M059J (cell line): ENCODE measurements at regions not wholly inside any gene's neighbourhood (a gene's known extent, or its start where the extent isn't known, plus 50 kb on each side); places are given as distances from the start of the nearest gene placed in this dataset.
"Not testable (repeated sequence)": the region's sequence is repeated elsewhere in the genome, so short reads cannot be mapped to it uniquely, and the experiment has no call there.

Source experiments
- DNase-seq: peaks from one replicate; pipeline ENCODE4 v3.0.0-alpha.2; 2012; ENCODE audit warnings: low read depth

GRCh38 chr2:62410926-62411456, 95.0 kb downstream of the TMEM17 start:
- DNase-seq: peak; percentile 36

GRCh38 chr2:62410015-62410453, 96.0 kb downstream of the TMEM17 start:
- peak; percentile 21 for DNase-seq

DNA sequence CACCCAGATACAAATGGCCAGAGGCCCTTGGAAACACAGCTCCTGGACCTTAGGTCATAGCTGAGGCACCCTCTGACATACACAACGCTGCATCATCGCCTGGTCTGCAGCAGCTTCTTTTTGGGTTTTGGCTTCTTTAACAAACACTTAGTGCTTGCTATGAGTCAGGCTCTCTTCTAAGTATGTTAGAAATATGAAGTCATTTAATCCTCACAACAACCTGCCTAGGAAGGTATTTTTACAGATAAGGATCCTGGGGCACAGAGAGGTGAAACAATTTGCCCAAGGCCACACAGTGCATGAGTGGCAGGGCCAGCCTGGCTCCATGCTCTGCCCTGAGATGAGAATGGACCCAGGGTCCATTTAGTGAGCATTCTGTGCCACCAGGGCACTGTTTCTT, 96.6 kb downstream of the TMEM17 start:
- peak; percentile 68 for DNase-seq

- no peak for DNase-seq
These were observed 97.7 kb downstream of the TMEM17 start for GRCh38 chr2:62408241-62408677.

DNA sequence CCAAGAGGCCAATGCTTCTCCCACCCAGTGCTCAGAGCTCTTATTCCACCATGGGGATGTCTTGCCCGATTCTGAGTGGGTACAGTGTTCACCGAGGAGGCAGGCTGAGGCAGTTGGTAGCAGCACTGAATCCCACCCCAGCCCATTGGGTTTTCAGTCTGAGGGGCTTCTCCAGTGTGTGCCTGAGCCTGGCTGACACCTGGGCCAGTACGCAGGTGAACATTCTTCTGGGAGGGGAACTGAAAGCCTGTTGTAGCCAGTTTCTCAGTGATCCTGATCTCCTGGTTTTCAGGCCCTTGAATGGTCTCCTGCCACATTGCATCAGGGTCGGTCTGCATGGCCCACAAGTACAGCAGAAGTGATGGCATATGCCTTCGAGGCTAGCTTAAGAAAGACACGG, 98.2 kb downstream of the TMEM17 start:
- DNase-seq: no peak

- no peak for DNase-seq
These were observed 98.6 kb downstream of the TMEM17 start for GRCh38 chr2:62407401-62407800.

DNA sequence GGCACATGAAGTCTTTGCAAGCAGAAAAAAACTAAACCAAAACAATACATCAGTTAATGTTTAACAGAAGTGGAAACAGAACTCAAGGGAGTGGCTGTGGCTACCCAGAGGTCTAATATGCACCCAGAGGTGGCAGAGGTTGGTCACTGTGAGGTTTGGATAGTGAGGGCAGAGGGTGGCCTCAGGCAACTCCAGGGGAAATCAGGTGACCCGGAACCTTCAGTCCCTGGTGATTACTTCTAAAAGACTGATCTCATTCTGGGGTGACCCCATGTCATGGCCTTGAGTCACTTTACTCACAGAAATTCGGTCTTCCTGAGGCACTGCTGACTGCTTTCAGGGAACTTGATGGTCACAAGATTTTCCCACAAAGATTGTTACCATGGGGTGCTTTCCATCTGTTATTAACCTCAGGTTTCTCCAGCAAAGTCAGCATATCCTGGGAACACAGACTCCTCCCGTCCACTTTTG, 99.4 kb downstream of the TMEM17 start:
- peak; percentile 87 for DNase-seq

DNA sequence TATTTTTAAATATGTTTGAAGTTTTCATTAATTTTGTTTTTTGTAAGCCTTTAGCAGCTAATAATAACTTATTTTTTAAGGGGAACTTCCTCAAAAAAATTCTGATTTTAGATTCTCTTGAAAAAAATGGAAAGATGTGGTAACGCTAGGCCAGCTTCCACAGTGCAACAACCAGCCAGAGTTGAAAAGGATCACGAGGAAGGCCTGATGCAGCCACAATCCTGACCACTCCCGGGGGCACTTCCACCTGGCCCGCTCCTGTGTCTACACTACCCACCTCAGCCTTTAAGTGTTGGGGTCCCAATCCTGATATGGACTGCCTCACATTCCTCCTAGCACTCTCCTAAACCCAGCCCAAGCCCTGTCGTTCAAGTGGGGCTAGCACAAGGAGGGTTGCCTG, 101.1 kb downstream of the TMEM17 start:
- no peak for DNase-seq

GRCh38 chr2:62402156-62402555, 103.8 kb downstream of the TMEM17 start:
- no peak for DNase-seq

- DNase-seq: no peak
These were observed 107.6 kb downstream of the TMEM17 start for GRCh38 chr2:62398356-62398755.

DNA sequence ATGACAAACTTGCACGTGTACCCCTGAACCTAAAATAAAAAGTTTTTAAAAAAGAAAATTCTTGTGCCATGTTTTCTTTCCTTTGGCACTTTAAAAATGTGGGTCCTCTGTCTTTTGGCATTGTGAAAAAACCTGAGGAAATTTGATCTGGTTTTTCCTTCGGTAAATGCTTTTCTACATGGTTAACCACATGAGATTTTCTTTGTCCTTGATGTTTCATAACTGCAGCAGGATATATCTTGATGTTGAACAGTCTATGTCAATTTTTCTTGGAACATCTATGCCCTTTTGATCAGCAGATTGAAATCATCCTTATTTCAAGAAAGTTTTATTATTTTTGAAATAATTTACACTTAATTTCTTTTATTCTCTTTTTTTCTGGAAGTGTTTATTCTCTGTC, 109.1 kb downstream of the TMEM17 start:
- DNase-seq: no peak

DNA sequence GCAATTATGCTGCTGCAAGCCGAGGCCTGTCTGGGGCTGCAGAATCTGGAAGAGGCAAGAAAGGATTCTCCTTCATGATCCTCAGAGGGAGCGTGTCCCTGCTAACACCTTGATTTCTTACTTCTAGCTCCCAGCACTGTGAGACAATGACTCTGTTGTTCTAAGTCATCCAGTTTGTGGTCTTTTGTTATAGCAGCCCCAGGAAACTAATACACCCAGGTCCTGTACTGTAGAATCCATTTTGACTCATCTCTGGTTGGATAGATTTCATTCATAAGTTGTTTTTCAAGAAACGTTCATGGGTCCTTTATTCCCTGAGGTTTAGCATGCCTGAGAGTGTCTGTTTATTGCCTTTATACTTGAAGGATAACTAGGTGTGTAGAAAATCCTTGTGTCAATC, 112.7 kb downstream of the TMEM17 start:
- DNase-seq: no peak

DNA sequence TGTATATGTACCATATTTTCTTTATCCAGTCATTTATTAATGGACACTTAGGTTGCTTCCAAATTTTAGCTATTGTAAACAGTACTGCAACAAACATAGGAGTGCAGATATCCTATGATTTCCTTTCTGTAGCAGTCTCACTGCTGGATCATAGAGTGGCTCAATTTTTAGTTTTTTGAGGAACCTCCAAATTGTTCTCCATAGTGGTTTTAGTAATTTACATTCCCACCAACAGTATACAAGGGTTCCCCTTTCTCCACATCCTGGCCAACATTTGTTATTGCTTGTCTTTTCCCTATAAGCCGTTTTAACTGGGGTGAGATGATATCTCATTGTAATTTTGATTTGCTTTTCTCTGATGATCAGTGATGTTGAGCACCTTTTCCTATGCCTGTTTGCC, 114.3 kb downstream of the TMEM17 start:
- no peak for DNase-seq

GRCh38 chr2:62386378-62386777, 119.6 kb downstream of the TMEM17 start:
- not testable (repeated sequence) for DNase-seq

- peak; percentile 85 for DNase-seq
These were observed 122.1 kb downstream of the TMEM17 start for GRCh38 chr2:62383846-62384245.

- peak; percentile 51 for DNase-seq
These were observed 123.2 kb downstream of the TMEM17 start for GRCh38 chr2:62382757-62383156.

GRCh38 chr2:62382122-62382521, 123.9 kb downstream of the TMEM17 start:
- DNase-seq: peak; percentile 62

DNA sequence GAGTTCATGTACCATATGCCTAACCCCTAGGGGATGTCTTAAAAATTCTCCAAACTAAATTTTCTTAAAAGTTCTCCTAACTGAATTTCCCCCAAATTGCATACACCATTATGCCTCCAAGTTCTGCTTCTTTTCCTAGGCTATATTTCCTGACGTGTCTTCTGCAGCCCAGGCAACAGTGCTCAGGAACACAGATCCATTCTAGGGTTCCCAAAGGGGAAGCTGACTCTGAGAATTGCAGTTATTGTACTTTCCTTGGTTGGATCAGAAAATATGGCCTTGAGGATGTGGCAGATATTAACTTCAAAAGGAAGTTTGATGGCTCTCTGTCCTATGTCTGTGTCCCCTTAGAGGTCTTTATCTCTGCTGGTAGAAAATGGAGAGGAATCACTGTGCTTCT, 124.3 kb downstream of the TMEM17 start:
- no peak for DNase-seq

DNA sequence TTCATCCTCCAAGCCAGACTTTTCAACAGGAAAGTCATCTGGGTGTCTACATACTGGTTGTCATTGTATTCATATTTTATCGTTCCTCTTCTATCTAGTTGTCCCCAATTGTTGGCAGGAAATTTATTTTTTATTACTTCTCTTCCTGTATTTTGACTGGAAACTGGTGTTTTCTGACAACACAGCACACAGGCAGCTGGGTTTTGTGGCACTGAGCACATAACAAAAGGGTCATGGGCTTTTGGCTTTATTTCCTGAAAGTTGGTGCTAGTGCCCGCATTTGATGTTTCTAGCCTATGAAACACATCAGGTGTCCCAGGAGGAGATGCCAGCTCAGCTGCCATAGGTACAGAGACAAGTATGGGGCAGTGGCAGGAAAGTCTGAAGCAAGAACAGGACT, 126.4 kb downstream of the TMEM17 start:
- no peak for DNase-seq

DNA sequence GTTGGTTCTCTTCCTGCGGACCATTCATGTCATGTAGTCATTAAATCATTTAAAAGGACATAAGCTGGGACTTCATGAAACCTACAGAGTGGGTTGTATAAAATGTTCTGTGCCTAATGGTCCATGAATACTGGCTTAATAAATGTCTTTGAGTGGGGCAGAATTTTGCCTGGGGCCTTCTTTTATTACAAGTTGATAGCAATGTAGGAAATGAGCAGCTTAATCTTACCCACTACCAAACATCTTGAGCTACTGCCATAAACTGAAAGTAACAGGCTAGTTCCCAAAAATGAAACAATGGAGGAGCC, 130.9 kb downstream of the TMEM17 start:
- DNase-seq: peak; percentile 73

DNA sequence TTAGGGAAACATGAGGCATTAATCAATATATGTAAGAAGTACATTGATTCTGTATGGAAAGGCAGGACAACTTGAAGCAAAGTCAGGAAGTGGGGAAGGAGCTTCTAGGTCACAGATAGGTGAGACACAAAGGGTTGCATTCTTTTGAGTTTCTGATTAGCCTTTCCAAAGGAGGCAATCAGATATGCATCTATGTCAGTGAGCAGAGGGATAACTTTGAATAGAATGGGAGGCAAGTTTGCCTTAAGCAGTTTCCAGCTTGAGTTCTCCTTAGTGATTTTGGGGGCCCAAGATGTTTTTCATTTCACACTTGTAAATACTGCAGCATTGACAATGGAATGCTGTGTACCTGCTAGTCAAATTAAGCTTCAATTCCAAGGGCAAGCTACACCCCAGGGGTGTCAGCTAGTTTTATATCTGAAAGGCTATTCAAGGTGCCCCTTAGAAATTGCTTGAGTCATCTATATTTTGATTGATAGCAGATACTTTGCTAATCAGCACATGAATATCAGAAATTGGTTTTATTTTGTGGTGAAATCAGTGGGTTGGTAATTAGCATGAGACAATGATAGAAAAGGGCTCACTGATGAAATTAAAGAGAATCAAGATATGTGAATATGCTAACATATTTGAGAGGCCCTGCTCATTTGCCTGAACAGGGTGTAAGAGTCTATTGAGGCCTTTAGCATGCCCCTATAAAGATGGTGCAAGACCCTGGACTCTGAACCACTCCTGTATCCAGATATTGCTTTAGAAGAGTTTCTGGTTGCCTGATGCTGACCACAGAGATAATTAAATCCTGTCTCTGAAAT, 131.5 kb downstream of the TMEM17 start:
- DNase-seq: no peak

- DNase-seq: no peak
These were observed 133.2 kb downstream of the TMEM17 start for GRCh38 chr2:62372824-62373223.
